HG03095 (cell line): ENCODE measurements at regions not wholly inside any gene's neighbourhood (a gene's known extent, or its start where the extent isn't known, plus 50 kb on each side); places are given as distances from the start of the nearest gene placed in this dataset.
"Not testable (repeated sequence)": the region's sequence is repeated elsewhere in the genome, so short reads cannot be mapped to it uniquely, and the experiment has no call there.

ENCODE experiments used
- ATAC-seq: cut with Tn5 transposase; IDR thresholded peaks from one replicate; pipeline ENCODE4 v1.9.1; 2021; ENCODE audit warnings: moderate library complexity; ENCODE audit not compliant: unreplicated experiment

DNA sequence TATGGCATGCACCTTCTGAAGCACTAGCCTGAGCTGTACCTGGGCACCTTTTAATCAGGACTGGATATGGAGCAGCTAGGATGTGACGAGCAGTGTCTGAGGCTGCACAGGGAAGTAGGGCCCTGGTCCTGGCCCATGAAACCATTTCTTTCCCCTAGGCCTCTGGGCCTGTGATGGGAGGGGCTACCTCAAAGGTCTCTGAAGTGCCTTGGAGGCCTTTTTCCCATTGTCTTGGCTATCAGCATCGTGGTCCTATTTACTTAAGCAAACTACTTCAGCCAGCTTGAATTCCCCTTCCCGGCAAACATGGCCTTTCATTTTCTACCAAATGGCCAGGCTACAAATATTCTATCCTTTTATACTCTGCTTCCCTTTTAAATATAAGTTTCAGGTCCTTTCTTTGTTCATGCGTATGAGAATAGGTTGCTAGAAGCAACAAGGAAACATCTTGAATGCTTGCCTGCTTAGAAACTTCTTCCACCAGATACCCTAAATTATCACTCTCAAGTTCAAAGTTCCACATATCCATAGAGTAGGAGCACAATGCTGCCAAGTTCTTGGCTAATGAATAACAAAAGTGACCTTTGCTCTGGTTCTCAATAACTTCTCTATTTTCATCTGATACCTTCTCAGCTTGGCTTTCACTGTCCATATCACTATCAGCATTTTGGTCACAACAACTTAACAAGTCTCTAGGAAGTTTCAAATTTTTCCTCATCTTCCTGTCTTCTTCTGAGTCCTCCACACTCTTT lies 673.1 kb downstream of the HTR1B start:
- no peak for ATAC-seq

DNA sequence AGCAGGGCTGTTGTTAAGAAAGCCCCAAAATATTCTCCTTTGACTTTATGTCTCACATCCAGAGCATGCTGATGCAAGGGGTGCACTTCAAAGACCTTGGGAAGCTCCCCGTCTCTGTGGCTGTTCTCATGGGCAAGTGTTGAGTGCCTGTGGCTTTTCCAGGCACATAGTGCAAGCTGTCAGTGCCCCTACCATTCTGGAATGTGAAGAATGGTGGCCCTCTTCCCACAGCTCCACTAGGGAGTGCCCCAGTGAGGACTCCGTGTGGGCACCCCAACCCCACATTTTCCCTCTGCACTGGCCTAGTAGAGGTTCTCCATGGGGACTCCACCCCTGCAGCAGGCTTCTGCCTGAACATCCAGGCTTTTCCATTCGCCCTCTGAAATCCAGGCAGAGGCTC lies 673.7 kb downstream of the HTR1B start:
- ATAC-seq = no peak

DNA sequence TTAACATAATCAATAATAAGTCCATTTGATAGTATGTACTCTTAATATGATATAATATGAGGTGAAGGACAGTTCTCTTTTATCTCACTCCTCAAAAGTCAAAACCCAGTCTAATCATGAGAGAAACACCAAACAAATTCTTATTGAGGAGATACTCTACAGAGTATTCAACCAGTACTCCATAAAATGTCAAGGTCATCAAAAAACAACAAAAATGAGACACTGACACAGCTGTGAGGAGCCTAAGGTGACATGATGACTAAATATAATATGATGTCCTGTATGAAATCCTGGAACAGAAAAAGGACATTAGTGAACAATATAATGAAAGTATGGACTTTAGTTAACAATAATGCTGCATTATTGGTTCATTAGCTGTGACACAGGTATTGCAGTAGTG lies 675.1 kb downstream of the HTR1B start:
- ATAC-seq = no peak

DNA sequence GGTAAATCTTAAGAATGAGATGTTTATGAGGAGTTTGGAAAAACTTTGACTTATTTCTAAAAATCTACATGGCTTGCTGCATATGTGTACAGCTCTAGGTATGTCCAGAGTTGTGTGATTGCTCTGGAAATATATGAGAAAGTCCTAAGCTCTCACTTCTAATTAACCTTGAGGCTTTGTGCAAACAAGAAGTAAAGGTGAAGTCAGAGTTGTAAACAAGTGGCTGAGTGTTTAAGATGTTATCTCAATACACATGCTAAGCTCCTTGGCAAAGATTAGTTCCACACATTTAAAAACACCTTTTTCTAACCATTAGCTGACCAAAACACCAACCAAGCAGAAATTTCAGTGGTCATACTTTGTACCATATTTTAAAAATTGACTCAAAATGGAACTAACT lies 684.2 kb downstream of the HTR1B start:
- ATAC-seq = no peak

DNA sequence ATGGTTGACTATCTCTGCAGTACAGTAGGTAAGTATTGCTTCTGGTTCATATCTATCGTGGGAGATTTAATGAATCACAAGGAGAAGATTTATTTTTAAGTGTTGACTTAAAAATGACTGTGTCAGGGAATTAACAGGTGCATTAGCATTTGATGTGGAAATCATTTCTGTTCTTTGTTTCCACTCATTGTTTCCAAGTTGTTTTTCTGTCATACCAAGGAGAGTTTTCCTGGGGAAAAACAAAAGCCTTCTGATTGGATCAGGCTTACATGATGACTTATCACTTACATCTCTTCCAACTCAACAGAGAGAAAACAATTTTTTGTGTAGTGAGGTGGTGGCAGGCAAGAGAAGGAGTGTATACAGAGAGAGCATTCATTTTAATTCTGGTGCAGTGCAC lies 686.4 kb downstream of the HTR1B start:
- ATAC-seq = no peak

DNA sequence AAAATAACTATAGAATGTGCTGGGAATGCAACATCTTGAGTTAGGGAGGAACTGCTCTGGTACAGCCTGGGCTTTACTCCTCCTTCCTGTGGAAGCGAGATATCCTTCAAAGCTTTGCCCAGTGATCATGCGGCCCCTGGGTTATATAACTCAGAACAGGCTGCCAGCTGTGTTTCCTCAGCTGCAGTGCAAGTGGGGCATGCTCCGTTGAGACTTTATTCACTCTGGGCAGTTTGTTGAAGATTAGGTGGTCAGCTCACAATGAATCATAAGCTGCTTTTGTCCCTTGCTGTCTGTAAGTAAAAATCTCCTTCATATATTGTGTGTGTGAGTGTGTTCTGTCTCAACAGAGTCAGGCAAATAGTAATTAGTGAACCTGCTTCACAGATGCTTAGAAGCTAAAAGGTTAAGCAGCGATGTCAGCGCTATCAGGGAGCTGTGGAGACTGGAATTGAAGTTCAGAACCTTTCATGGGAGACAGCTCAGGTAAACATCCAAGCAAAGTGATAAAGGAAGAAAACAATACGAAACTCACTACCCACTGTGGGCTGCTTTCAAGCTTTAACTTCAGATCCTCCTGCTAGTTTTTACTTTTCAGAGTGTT lies 688.4 kb downstream of the HTR1B start:
- ATAC-seq = no peak

DNA sequence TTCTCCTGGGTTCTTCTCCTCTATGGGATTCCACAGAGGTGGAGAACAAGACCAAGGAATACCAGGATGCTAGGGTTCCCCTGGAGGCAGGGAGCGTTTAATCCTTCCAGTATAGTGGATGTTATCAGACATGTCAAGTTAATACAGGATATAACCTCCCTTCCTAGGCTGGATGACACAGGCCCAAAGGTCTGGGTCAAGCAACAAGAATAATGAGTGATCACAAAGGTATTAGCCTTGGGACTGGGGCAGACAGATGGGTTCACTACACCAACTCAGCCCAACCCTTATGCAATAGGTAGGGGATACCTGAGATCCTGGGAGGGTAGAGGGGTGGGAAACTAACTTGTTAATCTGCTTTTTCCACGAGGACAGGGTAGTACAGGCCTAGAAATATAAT lies 690.3 kb downstream of the HTR1B start:
- no peak for ATAC-seq

DNA sequence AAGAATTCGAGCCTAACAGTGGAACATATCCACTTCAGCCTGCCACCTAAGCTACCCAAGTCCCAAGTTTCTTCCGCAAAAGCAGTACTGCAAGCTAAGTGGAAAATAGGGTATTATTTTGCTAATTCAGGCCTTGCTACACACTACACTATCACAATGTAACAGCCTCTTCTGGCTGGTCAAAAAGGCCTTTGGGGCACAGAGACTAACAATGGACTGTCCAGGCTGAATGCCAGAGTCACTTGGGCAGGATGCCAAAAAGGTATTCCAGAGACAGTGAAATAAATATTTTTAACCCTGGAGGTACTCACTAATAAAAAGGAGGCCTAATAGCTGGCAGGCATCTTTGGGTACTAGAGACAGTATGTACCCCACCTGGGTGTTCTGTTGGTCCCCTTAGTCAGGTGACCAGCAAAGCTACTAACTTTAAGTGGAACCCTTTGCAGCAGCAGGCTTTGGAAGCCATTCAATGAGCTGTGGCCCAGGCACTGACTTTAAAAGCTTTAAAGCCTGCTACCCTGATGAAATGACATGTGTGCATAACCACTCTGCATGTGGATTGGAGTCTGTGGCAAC lies 692.1 kb downstream of the HTR1B start:
- no peak for ATAC-seq

DNA sequence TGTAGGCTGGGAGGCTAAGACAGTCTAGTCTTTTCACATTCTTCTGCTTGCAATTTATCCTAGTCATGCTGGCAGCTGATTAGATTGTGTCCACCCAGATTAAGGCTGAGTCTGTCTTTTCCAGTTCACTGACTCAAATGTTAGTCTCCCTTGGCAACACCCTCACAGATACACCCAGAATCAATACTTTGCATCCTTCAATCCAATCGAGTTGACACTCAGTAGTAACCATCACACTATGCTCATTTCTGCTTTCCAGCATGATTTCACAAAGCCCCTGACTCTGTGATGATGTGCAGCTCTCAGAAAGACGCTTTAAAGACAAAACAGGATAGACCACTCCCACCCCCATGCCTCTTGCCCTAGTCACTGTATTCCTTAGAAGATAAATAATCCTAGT lies 693.0 kb downstream of the HTR1B start:
- no peak for ATAC-seq

DNA sequence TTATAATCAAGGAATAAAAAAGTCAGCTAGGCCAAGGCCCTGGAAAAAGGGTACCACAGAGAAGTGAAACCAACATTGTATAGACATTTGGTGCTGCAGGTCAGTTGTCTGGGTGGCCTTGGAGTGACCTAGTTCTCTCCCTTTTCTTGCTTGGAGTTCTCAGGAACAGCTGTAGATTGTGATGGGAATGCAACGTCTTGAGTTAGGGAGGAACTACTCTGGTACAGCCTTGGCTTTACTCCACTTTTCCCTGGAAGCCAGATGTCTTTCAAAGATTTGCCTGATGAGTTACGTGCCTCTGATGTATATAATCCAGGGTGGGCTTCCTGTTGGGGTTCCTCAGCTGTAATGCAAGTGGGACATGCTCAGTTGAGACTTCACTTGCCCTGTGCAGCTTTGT lies 694.7 kb downstream of the HTR1B start:
- ATAC-seq = no peak

DNA sequence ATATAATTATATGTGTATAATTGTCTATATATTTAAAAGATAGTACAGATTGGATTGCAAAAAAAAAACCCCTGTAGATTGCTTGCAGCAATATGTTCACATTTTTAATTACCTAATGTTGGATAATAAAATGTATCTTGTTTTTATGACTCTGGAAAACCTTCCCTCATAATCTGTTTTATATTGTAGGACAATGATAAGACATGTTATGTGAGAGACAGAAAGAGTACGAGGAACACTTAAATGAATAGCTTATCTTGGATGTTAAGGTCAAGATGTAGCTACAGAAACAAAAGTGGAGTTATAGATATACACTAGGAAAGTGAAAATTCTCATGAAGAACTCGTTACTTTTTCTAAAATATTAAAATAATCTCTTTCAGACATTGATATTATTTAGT lies 691.6 kb upstream of the IMPG1 start:
- no peak for ATAC-seq

DNA sequence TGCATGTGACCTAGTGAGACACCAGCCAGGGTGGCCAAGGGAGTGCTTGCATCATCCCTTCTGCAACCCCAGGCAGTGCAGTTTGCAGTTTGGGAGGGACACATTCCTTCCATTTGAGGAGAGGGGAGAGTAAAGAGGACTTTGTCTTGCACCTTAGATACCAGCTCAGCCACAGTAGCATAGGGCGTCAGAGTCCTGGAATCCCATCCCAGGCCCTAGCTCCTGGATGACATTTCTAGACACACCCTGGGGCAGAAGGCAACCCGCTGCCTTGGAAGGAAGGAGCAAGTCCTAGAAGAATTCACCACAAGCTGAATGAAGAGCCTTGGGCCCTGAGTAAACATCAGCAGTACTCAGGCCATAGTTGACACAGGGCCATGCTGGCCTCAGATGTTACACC lies 680.4 kb upstream of the IMPG1 start:
- ATAC-seq = no peak

DNA sequence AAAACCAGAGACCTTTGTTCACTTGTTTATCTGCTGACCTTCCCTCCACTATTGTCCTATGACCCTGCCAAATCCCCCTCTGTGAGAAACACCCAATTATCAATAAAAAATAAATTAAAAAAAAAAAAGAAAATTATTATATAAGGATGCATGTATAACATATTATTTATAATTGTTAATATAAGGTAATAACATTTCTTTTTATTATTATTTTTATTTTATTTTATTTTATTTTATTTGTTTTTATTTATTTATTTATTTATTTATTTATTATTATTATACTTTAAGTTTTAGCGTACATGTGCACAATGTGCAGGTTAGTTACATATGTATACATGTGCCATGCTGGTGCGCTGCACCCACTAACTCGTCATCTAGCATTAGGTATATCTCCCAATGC lies 672.9 kb upstream of the IMPG1 start:
- not testable (repeated sequence) for ATAC-seq

DNA sequence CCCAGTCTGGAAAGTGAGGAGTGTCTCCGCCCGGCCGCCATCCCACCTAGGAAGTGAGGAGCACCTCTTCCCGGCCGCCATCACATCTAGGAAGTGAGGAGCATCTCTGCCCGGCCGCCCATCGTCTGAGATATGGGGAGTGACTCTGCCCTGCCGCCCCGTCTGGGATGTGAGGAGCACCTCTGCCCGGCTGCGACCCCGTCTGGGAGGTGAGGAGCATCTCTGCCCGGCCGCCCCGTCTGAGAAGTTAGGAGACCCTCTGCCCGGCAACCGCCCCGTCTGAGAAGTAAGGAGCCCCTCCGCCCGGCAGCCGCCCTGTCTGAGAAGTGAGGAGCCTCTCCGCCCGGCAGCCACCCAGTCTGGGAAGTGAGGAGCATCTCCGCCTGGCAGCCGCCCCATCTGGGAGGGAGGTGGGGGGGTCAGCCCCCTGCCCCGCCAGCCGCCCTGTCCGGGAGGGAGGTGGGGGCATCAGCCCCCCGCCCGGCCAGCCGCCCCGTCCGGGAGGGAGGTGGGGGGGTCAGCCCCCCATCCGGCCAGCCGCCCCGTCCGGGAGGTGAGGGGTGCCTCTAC lies 671.8 kb upstream of the IMPG1 start:
- not testable (repeated sequence) for ATAC-seq

DNA sequence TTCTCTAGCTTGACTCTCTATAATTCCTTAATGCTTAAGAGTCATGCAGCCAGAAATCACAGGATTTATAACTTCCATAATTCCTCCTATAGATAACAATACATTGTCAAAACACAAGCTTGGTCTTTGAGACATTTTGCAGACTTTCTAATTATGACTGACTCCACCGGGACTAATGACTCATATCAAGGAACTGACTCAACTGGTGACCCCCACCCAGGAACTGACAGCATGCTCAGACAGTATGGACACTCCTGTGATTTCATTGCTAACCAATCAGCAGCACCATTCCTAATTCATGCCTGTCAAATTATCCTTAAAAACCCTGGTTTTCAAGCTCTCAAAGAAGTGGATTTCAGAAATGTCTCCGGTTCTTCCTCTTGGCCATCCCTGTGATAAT lies 670.5 kb upstream of the IMPG1 start:
- no peak for ATAC-seq

DNA sequence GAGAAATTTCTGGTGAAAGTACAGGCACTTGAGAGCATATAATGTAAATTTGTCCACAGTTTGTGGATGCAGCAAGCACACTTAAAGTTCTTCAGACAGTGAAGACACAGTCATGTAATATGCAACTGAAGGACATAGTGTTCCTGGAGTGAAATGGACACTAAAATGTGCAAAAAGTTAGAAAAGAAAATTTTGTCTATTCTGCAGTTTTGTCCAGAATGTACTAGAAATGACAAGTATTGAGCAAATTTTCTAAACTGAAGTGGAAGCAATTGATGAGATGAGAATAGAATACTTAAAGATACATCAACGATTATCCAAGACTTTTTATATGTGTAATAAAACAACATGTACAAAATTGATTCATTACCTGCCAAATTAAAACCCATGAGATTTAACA lies 647.0 kb upstream of the IMPG1 start:
- no peak for ATAC-seq

DNA sequence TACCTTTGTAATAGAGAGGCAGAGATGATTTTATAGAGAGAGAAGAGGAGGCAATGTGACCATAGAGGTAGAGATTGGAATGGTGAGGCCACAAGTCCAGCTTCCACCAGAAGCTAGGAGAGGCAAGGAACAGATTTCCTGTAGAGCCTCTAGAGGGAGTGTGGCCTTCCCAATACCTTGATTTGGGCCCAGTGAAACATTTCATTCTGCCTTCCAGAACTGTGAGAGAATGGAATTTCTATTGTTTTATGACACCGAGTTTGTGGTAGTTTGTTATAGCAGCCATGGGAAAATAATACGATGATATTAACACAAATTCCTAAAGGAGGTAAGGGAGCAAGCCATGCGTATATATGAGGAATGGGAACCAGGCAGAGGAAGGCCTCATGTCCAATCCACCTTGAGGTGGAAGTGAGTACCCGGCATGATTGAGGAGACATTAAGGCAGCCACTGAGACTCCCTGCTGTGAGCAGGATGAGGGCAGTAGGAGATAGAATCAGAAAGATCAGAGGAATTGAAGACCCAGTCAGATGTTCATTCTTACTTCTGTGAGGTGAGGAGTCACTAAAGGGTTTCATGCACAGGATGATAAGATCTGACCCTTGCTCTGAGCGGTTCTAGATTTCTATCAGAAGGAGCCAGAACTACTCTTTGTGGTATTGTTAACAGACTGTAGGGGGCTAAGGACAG lies 636.3 kb upstream of the IMPG1 start:
- no peak for ATAC-seq

DNA sequence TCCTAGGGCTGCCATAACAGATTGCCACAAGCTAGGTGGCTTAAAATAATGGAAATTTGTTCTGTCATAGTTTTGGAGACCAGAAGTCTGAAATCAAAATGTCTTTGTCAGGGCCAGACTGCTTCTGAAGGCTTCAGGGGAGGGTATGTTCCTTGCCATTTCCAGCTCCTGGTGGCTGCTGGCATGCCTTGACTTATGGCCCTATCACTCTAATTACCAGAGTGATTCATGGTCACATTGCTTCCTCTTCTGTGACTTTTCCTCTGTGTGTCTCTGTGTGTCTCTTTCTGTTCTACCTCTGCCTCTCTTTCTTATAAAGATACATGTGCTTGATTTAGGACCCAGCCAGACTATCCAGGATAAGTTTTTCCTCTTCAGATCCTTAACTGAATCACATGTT lies 635.2 kb upstream of the IMPG1 start:
- no peak for ATAC-seq

DNA sequence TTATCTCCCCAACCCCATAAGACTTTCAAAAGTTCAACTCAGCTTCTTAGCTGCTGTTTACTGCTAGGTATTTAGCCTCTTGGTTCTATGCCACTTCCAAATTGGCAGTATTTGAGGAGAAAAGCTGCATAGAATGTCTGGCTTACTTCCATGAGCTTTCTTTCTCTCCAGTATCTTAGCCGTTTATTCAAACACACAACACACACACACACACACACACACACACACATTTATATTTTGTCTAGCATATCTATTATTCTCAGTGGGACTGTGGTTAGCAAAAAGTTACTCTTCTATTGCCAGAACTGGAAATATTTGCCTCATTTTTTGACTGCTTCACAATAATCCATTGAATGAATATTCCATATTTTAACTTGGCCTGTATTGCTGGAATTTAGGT lies 634.2 kb upstream of the IMPG1 start:
- no peak for ATAC-seq

DNA sequence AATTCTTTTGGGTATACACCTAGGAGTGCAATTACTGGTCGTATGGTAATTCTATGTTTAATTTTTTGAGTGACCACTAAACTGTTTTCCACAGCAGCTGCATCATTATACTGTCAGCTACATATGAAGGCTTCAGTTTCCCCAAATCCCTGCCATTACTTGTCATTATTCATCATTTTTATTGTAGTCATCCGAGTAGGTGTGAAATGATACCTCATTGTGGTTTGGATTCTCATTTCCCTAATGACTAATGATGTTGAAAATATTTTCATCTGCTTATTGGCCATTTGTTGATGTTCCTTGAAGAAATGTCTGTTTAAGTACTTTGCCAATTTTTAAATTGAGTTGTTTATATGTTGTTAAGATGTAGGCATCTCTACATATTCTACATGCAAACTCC lies 633.6 kb upstream of the IMPG1 start:
- ATAC-seq = no peak

DNA sequence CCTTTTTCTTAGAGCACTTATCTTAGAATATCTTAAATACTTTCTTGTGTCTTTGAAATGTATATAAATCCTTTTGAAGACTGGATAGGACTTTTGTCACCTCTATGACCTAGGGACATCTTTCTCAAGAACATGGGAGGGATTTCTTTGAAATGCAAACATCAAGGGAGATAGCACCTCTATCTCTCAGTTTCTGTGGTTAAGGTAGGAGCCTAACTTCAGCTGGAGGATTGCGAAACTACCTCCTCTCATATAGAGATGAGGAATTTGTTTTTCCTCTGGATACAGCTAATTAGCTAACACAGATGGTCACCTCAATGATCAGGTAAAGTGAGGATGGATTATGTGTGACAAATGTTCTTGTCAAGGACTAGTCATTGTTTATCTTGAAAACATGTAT lies 631.3 kb upstream of the IMPG1 start:
- ATAC-seq = no peak

DNA sequence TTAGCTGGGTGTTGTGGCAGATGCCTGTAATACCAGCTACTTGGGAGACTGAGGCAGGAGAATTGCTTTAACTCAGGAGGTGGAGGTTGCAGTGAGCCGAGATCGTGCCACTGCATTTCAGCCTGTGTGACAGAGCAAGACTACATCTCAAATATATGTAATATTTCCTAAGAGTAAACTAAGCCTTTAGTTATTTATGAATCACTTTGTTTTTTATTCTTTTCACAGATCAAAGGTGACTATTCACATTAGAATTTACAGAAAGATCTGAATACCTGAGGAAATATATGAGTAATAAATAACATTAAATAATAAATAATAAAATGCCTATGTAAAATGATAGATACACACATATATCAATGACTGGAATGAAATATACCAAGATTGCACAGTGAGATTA lies 630.8 kb upstream of the IMPG1 start:
- no peak for ATAC-seq
